BJ (cell line): ENCODE measurements at regions not wholly inside any gene's neighbourhood (a gene's known extent, or its start where the extent isn't known, plus 50 kb on each side); places are given as distances from the start of the nearest gene placed in this dataset.
"Not testable (repeated sequence)": the region's sequence is repeated elsewhere in the genome, so short reads cannot be mapped to it uniquely, and the experiment has no call there.

Source experiments
- CTCF ChIA-PET: fragments of 350-600 bp; formaldehyde crosslinking; extraction: SDS; loops from one replicate; lab custom pipeline; 2021; ENCODE audit warnings: antibody characterized with exemption, inconsistent platforms; lab: Yijun Ruan, JAX
- POLR2A ChIA-PET: fragments of 300-600 bp; sonication (Branson Sonifier 250); formaldehyde crosslinking; extraction: SDS; loops from one replicate; lab custom pipeline; 2021; ENCODE audit warnings: antibody characterized with exemption; lab: Charles Lee
- DNase-seq: peaks from one replicate; pipeline ENCODE4 v3.0.0-alpha.2; 2011; ENCODE audit warnings: low read depth
- H3K27me3 ChIP-seq: 2 replicates; pipeline ENCODE4 v1.6.0; 2011; ENCODE audit warnings: low read length; ENCODE audit not compliant: control insufficient read depth, insufficient read depth
- H3K36me3 ChIP-seq: 2 replicates; pipeline ENCODE4 v1.5.1; 2011; ENCODE audit warnings: low read length; ENCODE audit not compliant: control insufficient read depth, insufficient read depth
- H3K4me3 ChIP-seq: 2 replicates; pipeline ENCODE4 v1.5.1; 2011; ENCODE audit warnings: low read depth, mild to moderate bottlenecking, control low read depth, low read length
- TF ChIP-seq, protein P1 (sequence below): IDR thresholded peaks from 2 replicates; pipeline ENCODE4 v1.5.1; 2011; ENCODE audit warnings: low read depth, mild to moderate bottlenecking, control low read depth, inconsistent platforms, low read length, moderate library complexity; ENCODE audit not compliant: insufficient read depth

GRCh38 chr15:66635817-66636216 is 66.2 kb upstream of the SMAD6 start:
- Histone ChIP-seq H3K4me3 (no peak overlapping the region), H3K36me3 (no peaks in the 10 kb centered on the region), H3K27me3 (0 out of 2 replicates have a peak, but pooled peaks cover 1% of the 10 kb centered on the region)
- TF ChIP-seq, protein P1, sequence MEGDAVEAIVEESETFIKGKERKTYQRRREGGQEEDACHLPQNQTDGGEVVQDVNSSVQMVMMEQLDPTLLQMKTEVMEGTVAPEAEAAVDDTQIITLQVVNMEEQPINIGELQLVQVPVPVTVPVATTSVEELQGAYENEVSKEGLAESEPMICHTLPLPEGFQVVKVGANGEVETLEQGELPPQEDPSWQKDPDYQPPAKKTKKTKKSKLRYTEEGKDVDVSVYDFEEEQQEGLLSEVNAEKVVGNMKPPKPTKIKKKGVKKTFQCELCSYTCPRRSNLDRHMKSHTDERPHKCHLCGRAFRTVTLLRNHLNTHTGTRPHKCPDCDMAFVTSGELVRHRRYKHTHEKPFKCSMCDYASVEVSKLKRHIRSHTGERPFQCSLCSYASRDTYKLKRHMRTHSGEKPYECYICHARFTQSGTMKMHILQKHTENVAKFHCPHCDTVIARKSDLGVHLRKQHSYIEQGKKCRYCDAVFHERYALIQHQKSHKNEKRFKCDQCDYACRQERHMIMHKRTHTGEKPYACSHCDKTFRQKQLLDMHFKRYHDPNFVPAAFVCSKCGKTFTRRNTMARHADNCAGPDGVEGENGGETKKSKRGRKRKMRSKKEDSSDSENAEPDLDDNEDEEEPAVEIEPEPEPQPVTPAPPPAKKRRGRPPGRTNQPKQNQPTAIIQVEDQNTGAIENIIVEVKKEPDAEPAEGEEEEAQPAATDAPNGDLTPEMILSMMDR = no peak
- ChIA-PET CTCF (interaction anchor here (1.1 kb wide), 1 partner anchor 9 kb away, joined by 3 read pairs; no protein-coding TSS in a partner anchor), POLR2A (no interaction called here)
- DNase-seq = no peak

- H3K27me3 ChIP-seq, H3K36me3 ChIP-seq, CTCF ChIA-PET, DNase-seq, POLR2A ChIA-PET, H3K4me3 ChIP-seq: not testable (repeated sequence)
These were observed 65.0 kb upstream of the SMAD6 start for GRCh38 chr15:66637044-66637443.

GRCh38 chr15:66638377-66638776 is 63.7 kb upstream of the SMAD6 start:
- ChIA-PET POLR2A (no interaction called here), CTCF (interaction anchor here (0.9 to 2.1 kb wide), 3 partner anchors 9 to 19 kb away, joined by 3 to 8 read pairs (median 4); no protein-coding TSS in a partner anchor)
- H3K27me3 ChIP-seq = 0 out of 2 replicates have a peak, but pooled peaks cover 1% of the 10 kb centered on the region
- no peak for DNase-seq
- TF ChIP-seq, protein P1 = no peak
- H3K4me3 ChIP-seq = no peak overlapping the region
- H3K36me3 ChIP-seq = no peaks in the 10 kb centered on the region

GRCh38 chr15:66641485-66642315 is 60.3 kb upstream of the SMAD6 start:
- POLR2A ChIA-PET = no interaction called here
- CTCF ChIA-PET = no interaction called here

DNA sequence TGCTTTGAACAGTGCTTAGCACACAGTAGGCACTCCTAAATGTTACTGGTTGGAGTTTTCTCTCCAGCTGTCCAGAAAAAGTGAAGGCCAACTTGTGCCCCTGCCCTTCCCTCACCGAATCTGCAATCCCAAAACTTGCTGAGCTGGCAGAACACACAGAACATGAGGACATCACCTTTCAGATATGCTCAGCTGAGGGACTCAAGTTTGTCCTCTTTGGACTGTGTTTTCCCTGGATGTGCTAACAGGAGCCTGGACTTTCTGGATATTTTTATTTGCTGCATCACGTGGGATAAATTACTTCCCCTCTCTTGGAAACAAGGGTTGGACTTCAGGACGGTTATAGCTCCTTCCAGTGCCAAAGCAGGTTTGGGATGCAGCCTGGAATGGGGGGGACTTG is 59.5 kb upstream of the SMAD6 start:
- ChIA-PET POLR2A (no interaction called here), CTCF (no interaction called here)
- no peaks in the 10 kb centered on the region for H3K36me3 ChIP-seq
- TF ChIP-seq, protein P1 = no peak
- no peak for DNase-seq
- H3K4me3 ChIP-seq = no peak overlapping the region
- H3K27me3 ChIP-seq = no peaks in the 10 kb centered on the region

More at GRCh38 chr15:66641485-66642315, 60.3 kb upstream of the SMAD6 start:
- no peak overlapping the region for H3K4me3 ChIP-seq
- H3K36me3 ChIP-seq = no peaks in the 10 kb centered on the region
- no peaks in the 10 kb centered on the region for H3K27me3 ChIP-seq
- TF ChIP-seq, protein P1 = no peak
- DNase-seq = no peak
